Osteoblast (primary cell): ENCODE measurements at regions not wholly inside any gene's neighbourhood (a gene's known extent, or its start where the extent isn't known, plus 50 kb on each side); places are given as distances from the start of the nearest gene placed in this dataset.

ENCODE experiments used
- DNase-seq: peaks from one replicate; pipeline ENCODE4 v3.0.0; 2011; ENCODE audit warnings: low spot score, mixed read lengths; ENCODE audit not compliant: insufficient read length; ENCODE audit errors: missing footprints
- H2AFZ ChIP-seq: 2 replicates; pipeline ENCODE4 v1.6.0; 2011; ENCODE audit warnings: mild to moderate bottlenecking, low read length
- H3K27ac ChIP-seq: 2 replicates; pipeline ENCODE4 v1.5.1; 2011; ENCODE audit warnings: mild to moderate bottlenecking, low read depth, low read length, moderate library complexity
- H3K27me3 ChIP-seq: 2 replicates; pipeline ENCODE4 v1.6.0; 2012; ENCODE audit warnings: mild to moderate bottlenecking, control low read depth, inconsistent platforms, low read length, moderate library complexity; ENCODE audit not compliant: insufficient read depth
- H3K36me3 ChIP-seq: 2 replicates; pipeline ENCODE4 v1.5.1; 2011; ENCODE audit warnings: mild to moderate bottlenecking, low read length, control low read depth, moderate library complexity; ENCODE audit not compliant: insufficient read depth
- H3K4me1 ChIP-seq: 2 replicates; pipeline ENCODE4 v1.5.1; 2011; ENCODE audit warnings: mild to moderate bottlenecking, low read length, control low read depth, moderate library complexity; ENCODE audit not compliant: insufficient read depth
- H3K4me2 ChIP-seq: 2 replicates; pipeline ENCODE4 v1.6.0; 2011; ENCODE audit warnings: mild to moderate bottlenecking, low read length; ENCODE audit not compliant: insufficient read depth
- H3K4me3 ChIP-seq: fragments of 200-600 bp; sonication (generic); 3 replicates; pipeline ENCODE4 v1.5.1; 2012; ENCODE audit warnings: mild to moderate bottlenecking, low read length, inconsistent platforms; ENCODE audit not compliant: insufficient read depth
- H3K79me2 ChIP-seq: 2 replicates; pipeline ENCODE4 v1.6.0; 2012; ENCODE audit warnings: mild to moderate bottlenecking, low read length, control low read depth, inconsistent platforms; ENCODE audit not compliant: insufficient read depth
- H3K9me3 ChIP-seq: 2 replicates; pipeline ENCODE4 v1.5.1; 2011; ENCODE audit warnings: low read depth, low read length, control low read depth
- H4K20me1 ChIP-seq: 2 replicates; pipeline ENCODE4 v1.6.0; 2012; ENCODE audit warnings: mild to moderate bottlenecking, low read length, control low read depth; ENCODE audit not compliant: insufficient read depth
- TF ChIP-seq, protein P1 (sequence below): IDR thresholded peaks from 2 replicates; pipeline ENCODE4 v1.5.1; 2011; ENCODE audit warnings: mild to moderate bottlenecking, low read depth, low read length, moderate library complexity; ENCODE audit errors: extremely low read depth

- Histone ChIP-seq H3K27me3 (no peaks in the 10 kb centered on the region), H3K9me3 (peaks cover 3% of the 10 kb centered on the region), H4K20me1 (no peaks in the 10 kb centered on the region), H3K4me2 (no peak overlapping the region), H3K4me3 (no peak overlapping the region), H3K27ac (no peak overlapping the region), H2AFZ (no peak overlapping the region), H3K4me1 (no peaks in the 10 kb centered on the region), H3K79me2 (no peaks in the 10 kb centered on the region), H3K36me3 (no peaks in the 10 kb centered on the region)
- no peak for DNase-seq
- TF ChIP-seq, protein P1, sequence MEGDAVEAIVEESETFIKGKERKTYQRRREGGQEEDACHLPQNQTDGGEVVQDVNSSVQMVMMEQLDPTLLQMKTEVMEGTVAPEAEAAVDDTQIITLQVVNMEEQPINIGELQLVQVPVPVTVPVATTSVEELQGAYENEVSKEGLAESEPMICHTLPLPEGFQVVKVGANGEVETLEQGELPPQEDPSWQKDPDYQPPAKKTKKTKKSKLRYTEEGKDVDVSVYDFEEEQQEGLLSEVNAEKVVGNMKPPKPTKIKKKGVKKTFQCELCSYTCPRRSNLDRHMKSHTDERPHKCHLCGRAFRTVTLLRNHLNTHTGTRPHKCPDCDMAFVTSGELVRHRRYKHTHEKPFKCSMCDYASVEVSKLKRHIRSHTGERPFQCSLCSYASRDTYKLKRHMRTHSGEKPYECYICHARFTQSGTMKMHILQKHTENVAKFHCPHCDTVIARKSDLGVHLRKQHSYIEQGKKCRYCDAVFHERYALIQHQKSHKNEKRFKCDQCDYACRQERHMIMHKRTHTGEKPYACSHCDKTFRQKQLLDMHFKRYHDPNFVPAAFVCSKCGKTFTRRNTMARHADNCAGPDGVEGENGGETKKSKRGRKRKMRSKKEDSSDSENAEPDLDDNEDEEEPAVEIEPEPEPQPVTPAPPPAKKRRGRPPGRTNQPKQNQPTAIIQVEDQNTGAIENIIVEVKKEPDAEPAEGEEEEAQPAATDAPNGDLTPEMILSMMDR, result no peak
Measured at GRCh38 chr13:74866101-74866500, 615.9 kb downstream of the TBC1D4 start.

GRCh38 chr13:74865656-74866055, 616.3 kb downstream of the TBC1D4 start:
- TF ChIP-seq, protein P1, result no peak
- Histone ChIP-seq H3K4me1 (no peaks in the 10 kb centered on the region), H4K20me1 (no peaks in the 10 kb centered on the region), H3K79me2 (no peaks in the 10 kb centered on the region), H3K27me3 (no peaks in the 10 kb centered on the region), H3K36me3 (no peaks in the 10 kb centered on the region), H3K4me2 (no peak overlapping the region), H3K4me3 (no peak overlapping the region), H3K27ac (no peak overlapping the region), H3K9me3 (peaks cover 3% of the 10 kb centered on the region), H2AFZ (no peak overlapping the region)
- DNase-seq, result no peak

- Histone ChIP-seq H3K4me2 (no peak overlapping the region), H3K9me3 (no peaks in the 10 kb centered on the region), H3K27ac (no peak overlapping the region), H3K79me2 (no peaks in the 10 kb centered on the region), H4K20me1 (no peaks in the 10 kb centered on the region), H3K36me3 (no peaks in the 10 kb centered on the region), H3K27me3 (no peaks in the 10 kb centered on the region), H3K4me1 (no peaks in the 10 kb centered on the region), H3K4me3 (no peak overlapping the region), H2AFZ (no peak overlapping the region)
- DNase-seq, result no peak
- TF ChIP-seq, protein P1, result no peak
Measured at GRCh38 chr13:74860789-74861188, 621.2 kb downstream of the TBC1D4 start.

GRCh38 chr13:74850893-74851292, 631.1 kb downstream of the TBC1D4 start:
- H3K4me2 ChIP-seq, result no peak overlapping the region
- no peak overlapping the region for H2AFZ ChIP-seq
- DNase-seq, result no peak
- no peak overlapping the region for H3K27ac ChIP-seq
- H3K36me3 ChIP-seq, result no peaks in the 10 kb centered on the region
- H3K79me2 ChIP-seq, result no peaks in the 10 kb centered on the region
- TF ChIP-seq, protein P1, result no peak
- H3K27me3 ChIP-seq, result no peaks in the 10 kb centered on the region
- H3K4me1 ChIP-seq, result no peaks in the 10 kb centered on the region
- H4K20me1 ChIP-seq, result no peaks in the 10 kb centered on the region
- no peak overlapping the region for H3K4me3 ChIP-seq
- H3K9me3 ChIP-seq, result no peaks in the 10 kb centered on the region
